GM12892 (cell line): ENCODE measurements at regions not wholly inside any gene's neighbourhood (a gene's known extent, or its start where the extent isn't known, plus 50 kb on each side); places are given as distances from the start of the nearest gene placed in this dataset.

Experiments used
- POLR2A ChIP-seq: IDR thresholded peaks from 2 replicates; pipeline ENCODE4 v1.6.1; 2011; ENCODE audit warnings: low read depth, low read length, control low read depth
- POLR2AphosphoS5 ChIP-seq: IDR thresholded peaks from 2 replicates; pipeline ENCODE4 v1.6.1; 2011; ENCODE audit warnings: low read depth, low read length, control low read depth
- TAF1 ChIP-seq: IDR thresholded peaks from 2 replicates; pipeline ENCODE4 v1.6.1; 2011; ENCODE audit warnings: low read depth, mild to moderate bottlenecking, control low read depth, low read length, borderline replicate concordance

- TF ChIP-seq POLR2A (no peak), POLR2AphosphoS5 (no peak), TAF1 (no peak)
Observed at GRCh38 chr3:163132111-163132510, 1635.5 kb downstream of the OTOL1 start.
